H1 (cell line): ENCODE measurements at regions not wholly inside any gene's neighbourhood (a gene's known extent, or its start where the extent isn't known, plus 50 kb on each side); places are given as distances from the start of the nearest gene placed in this dataset.

Experiments used
- ATF2 ChIP-seq: IDR thresholded peaks from 2 replicates; pipeline ENCODE4 v1.6.1; 2012; ENCODE audit warnings: low read length, inconsistent platforms
- CHD1 ChIP-seq: IDR thresholded peaks from 2 replicates; pipeline ENCODE4 v1.6.1; 2012; ENCODE audit warnings: low read depth, low read length, improper control_type of control experiment
- CREB1 ChIP-seq: IDR thresholded peaks from 2 replicates; pipeline ENCODE4 v1.6.1; 2012; ENCODE audit warnings: inconsistent platforms
- CTCF ChIP-seq, 3 experiments: IDR thresholded peaks; 1 replicate in 2 of 3; 2 replicates in 1 of 3; pipeline versions ENCODE4 v1.5.1 to v1.6.1; 2011; ENCODE audit warnings: low read length in 3 of 3, mild to moderate bottlenecking in 3 of 3, inconsistent platforms in 2 of 3, low read depth in 1 of 3, moderate library complexity in 1 of 3; ENCODE audit not compliant: insufficient read depth in 1 of 3; ENCODE audit errors: control extremely low read depth in 1 of 3
- EZH2 ChIP-seq: fragments of 200-600 bp; sonication (generic); IDR thresholded peaks from 2 replicates; pipeline ENCODE4 v1.7.1; 2012; ENCODE audit warnings: low read depth, mild to moderate bottlenecking, moderate library complexity, low read length, inconsistent platforms; ENCODE audit not compliant: severe bottlenecking
- FOSL1 ChIP-seq: IDR thresholded peaks from 2 replicates; pipeline ENCODE4 v1.6.1; 2011; ENCODE audit warnings: mild to moderate bottlenecking, low read depth, low read length, moderate library complexity; ENCODE audit not compliant: insufficient read depth
- SAP30 ChIP-seq: fragments of 300-600 bp; sonication (generic); IDR thresholded peaks from 2 replicates; pipeline ENCODE4 v1.7.1; 2012; ENCODE audit warnings: low read length, moderate library complexity, mild to moderate bottlenecking, inconsistent platforms; ENCODE audit not compliant: insufficient read depth, insufficient replicate concordance

GRCh38 chr12:24462946-24463345 is 486.0 kb downstream of the BCAT1 start (continued):
- TF ChIP-seq FOSL1 (no peak), CTCF (IDR thresholded peaks at IDR 0.05; ENCODE audit: control extremely low read depth in 1 of 3, insufficient read depth in 1 of 3, low read depth in 1 of 3, low read length in 3 of 3) (no peak), CHD1 (no peak), EZH2 (no peak), SAP30 (no peak), ATF2 (no peak), CREB1 (no peak)
